Activated naive CD8-positive, alpha-beta T cell treated with anti-CD3 and anti-CD28 coated beads, Interleukin-2, amount 50 U/mL, for 16 hours (primary cell): ENCODE measurements at regions not wholly inside any gene's neighbourhood (a gene's known extent, or its start where the extent isn't known, plus 50 kb on each side); places are given as distances from the start of the nearest gene placed in this dataset.
"Not testable (repeated sequence)": the region's sequence is repeated elsewhere in the genome, so short reads cannot be mapped to it uniquely, and the experiment has no call there.

Experiments used
- DNase-seq: peaks from one replicate; pipeline ENCODE4 v3.0.0-alpha.2; 2020; ENCODE audit warnings: low read depth, low spot score

GRCh38 chr14:38589747-38590350 is 334.0 kb upstream of the CLEC14A start:
- DNase-seq: no peak

DNA sequence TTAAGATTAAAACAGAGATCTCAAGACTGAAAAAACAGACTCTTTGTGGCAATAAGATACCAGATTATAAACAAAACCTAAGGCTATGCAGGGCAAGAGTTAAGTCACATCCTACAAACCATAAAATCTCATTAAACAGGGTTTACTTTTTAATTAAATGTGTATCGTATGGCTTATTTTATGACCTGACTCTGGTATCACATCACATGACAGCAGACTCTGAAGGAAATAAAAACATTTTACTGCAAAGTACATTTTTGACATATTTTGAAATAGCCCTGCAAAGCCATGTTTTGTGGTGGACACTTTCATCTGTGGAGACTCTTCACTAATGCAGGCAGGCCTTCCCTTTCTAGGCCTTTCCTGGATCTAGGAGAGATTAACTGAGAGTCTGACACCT is 327.6 kb upstream of the CLEC14A start:
- DNase-seq: no peak

DNA sequence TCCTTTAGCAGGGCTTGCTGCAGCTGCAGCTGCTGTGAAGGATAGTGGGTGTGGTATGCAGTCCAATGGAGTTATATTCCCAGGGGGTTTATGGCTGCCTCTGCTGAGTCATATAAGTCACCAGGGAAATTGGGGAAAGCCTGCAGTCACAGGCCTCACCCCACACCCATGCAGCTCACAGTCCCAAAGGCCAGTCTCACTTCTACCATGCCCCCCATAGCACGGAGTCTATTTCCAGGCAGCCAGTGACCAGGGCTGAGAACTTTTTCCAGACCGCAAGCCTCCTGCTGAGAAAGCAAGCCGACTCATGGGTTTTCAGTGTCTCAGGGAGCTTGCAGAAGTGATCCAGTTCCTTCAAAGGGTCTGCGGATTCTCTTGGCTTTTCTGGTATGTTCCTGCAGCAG is 322.4 kb upstream of the CLEC14A start:
- no peak for DNase-seq

GRCh38 chr14:38567703-38568102 is 311.8 kb upstream of the CLEC14A start:
- DNase-seq: no peak

DNA sequence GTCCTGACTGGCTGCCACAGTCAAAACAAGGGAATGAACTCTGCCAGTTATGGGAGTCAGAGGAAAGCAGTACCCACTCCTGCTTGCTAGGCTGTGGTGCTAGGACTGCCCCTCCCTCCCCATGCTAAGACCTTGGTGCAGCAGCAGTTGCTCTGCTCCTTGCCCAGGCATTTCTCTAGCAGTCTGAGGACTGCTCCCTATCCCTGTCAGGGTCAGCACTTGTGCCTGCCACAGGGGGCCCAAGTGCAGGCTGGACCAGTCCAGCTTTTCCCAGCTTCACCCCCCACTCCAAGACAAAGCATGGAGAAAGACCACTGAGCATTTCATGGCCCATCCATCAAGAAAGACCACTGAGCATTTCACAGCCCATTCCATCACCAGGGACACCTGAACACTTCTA is 305.8 kb upstream of the CLEC14A start:
- no peak for DNase-seq

GRCh38 chr14:38559711-38560110 is 303.8 kb upstream of the CLEC14A start:
- no peak for DNase-seq

DNA sequence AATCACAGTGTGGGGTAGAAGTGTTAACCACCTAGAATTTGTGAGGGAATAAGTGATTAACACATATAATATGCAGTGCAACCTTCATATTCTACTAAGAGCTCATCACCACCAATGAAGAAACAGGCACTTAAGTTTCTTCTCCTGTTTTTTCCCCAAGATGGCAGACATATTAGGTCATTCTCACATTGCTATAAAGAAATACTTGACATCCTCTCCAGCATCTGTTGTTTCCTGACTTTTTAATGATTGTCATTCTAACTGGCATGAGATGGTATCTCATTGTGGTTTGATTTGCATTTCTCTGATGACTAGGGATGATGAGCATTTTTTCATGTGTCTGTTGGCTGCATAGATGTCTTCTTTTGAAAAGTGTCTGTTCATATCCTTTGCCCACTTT is 301.5 kb upstream of the CLEC14A start:
- not testable (repeated sequence) for DNase-seq

GRCh38 chr14:38556252-38556651 is 300.4 kb upstream of the CLEC14A start:
- DNase-seq: no peak

- DNase-seq: no peak
Measured at GRCh38 chr14:38554026-38554425, 298.1 kb upstream of the CLEC14A start.

GRCh38 chr14:38553586-38553985 is 297.7 kb upstream of the CLEC14A start:
- no peak for DNase-seq

- no peak for DNase-seq
Measured at GRCh38 chr14:38549564-38549963, 293.7 kb upstream of the CLEC14A start.

DNA sequence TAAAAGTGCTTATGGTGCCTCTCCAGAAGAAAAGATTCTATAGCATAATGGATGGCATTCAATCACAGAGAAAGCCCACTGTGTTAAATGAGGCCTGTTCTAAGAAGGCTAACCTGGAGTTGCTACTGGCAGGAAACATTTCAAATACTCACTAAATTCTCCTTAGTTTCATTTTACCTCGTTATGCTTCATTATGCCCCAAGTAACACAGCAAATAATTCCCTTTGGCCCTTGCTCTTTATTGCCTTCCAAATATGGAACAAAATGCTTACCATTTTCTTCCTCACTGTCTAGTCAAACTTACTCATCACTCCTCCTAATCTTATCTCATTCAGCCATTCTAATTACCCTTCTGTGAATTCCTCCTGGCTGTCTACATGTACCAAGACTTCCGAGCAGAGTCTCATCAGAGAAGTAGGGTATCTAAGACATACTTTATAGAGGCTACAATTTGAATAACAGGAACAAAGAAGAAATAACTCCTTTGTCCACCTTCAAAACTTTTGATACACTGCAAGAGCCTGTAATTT is 292.1 kb upstream of the CLEC14A start:
- no peak for DNase-seq

DNA sequence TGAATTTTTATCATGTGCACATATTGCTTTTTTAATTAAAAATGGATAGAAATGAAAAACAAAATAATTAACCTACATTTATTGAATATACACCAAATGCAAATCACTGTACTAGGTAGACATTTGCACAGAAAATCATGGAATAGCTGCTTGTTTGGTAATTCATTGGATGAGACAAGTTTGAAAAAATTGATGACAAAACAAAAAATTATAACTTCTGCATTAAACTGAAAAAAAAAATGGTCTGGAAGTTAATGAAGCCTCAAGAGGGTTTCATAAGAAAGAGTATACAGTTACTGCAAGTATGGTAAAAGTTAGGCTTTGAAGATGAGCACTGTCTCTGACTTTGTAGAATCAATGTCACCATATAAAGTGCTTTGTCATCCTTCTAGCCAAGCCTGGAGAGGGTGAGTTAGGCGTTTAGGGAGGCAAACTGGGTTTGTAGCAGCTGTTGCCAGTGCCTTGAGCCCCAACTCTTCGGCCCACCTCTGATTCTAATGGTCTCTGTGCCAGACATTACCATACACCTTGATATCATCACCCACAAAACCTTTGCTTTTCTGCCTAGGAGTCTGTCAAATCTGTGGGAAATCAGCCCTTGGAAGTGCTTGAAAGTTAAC is 291.1 kb upstream of the CLEC14A start:
- DNase-seq: no peak

DNA sequence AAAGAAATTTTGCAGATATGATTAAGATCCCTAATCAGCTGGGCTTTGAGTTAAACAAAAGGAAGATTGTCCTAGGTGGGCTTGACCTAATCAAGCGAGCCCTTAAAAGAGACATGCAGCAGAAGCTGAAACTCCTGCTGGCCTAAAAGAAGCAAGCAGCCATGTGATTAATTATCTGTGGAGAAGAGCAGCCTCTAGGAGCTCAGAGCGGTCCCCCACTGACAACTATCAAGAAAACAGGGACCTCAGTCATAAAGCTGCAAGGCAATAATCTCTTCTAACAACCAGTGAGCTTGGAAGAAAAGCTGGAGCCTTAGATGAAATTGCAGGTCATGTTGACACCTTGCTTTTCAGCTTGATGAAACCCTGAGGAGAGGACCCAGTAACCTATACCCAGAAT is 288.9 kb upstream of the CLEC14A start:
- DNase-seq: no peak

GRCh38 chr14:38543851-38544250 is 288.0 kb upstream of the CLEC14A start:
- DNase-seq: not testable (repeated sequence)

DNA sequence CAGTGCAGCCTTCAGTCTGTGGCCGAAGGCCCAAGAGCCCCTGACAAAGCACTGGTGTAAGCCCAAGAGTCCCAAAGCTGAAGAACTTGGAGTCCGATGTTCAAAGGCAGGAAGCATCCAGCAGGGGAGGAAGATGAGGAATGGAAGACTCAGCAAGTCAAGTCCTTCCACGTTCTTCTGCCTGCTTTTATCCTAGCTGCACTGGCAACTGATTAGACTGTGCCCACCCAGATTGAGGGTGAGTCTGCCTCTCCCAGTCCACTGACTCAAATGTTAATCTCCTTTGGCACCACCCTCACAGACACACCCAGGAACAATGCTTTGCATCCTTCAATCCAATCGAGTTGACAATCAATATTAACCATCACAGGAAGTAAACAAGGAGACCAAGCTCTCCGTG is 282.2 kb upstream of the CLEC14A start:
- DNase-seq: not testable (repeated sequence)

DNA sequence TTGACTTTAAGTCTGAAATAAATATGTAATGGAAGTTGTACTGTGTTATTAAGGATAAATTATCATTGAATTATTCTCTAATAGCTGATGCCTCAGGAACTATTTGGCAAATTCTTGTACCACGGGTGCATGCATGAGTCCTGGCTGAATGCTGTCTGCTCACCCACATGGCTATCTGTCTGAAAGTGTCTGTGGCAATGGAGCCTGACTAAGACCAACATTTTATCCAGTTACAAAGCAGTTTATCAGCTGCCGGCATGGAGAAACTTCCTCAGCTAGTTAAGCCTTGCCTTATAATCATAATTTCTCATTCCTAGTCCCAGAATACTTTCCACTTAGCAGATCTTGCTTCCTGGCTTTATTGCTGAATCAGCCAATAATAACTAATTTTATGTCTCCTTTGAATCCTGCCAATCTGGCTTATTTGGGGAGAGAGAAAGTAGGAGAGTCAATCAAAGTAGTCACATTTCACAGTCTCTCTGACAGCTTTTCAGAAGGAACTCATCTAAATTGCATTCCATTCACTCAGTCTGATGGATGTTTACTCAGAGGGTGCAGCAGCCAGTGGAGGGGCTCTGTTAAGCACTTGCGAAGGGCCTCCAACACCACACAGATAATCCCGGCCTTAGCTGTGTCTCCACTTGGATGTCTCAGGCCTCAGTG is 280.6 kb upstream of the CLEC14A start:
- no peak for DNase-seq

DNA sequence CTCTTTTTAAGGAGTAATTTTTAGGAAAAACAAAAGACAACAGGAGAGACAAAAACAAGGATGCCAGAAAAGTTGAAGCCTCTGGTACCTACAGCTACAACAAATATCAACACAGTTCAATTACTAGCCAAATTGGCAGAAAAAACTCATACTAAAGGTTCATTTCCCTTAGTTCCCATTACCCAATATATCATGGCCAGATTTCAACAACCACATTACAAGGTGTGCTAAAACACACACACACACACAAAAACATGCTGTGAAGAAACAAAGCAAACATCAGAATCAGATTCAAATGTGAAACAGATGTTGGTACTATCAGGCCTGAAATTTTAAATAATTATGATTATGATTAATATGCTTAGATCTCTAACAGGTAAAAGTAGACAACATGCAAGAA is 272.7 kb upstream of the CLEC14A start:
- DNase-seq: no peak

- no peak for DNase-seq
Measured at GRCh38 chr14:38527502-38527878, 271.6 kb upstream of the CLEC14A start.

DNA sequence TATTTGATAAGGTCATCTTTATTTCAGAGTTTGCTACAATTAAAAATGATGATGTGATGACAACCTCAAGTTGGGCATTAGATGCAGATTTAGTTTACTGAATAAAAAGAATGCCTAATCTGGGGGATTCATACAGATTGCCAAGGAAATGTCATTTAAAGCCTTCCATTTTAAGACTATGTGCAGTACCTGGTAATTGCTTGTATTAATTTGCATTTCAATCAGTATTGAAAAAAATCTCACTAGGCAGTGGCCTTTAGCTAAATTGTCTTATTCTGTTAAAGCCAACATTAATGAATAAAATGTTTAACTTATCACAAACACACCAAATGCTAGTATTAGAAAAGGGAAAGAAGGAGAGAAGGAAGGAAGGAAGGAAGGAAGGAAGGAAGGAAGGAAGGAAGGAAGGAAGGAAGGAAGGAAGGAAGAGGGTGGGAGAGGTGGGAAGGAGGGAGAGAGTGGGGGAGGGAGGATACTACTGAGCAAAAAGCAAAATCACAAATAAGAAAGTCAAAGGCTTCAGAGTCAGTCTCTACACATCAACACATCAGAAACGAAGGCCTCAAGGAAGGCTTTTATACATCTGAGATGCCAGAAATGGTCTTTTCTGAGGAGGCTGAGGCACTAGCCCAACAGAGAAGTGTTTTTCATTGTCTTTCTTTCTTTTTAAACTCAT is 271.1 kb upstream of the CLEC14A start:
- no peak for DNase-seq

- DNase-seq: no peak
Measured at GRCh38 chr14:38524636-38525509, 269.0 kb upstream of the CLEC14A start.

GRCh38 chr14:38522724-38523123 is 266.8 kb upstream of the CLEC14A start:
- DNase-seq: no peak
